Heart right ventricle (tissue), 16 donors: ENCODE measurements at regions not wholly inside any gene's neighbourhood (a gene's known extent, or its start where the extent isn't known, plus 50 kb on each side); places are given as distances from the start of the nearest gene placed in this dataset.

Experiments
- ATAC-seq, 8 donors: fragments of 200-7000 bp; cut with Tn5 transposase; one replicate each; pipeline ENCODE4 v1.9.1; 2020; ENCODE audit warnings: mild to moderate bottlenecking in 8 of 8, moderate library complexity in 8 of 8, moderate number of reproducible peaks in 1 of 8
- DNase-seq, 2 donors: peaks; one replicate each; pipeline ENCODE4 v3.0.0-alpha.2; 2020
- H3K27ac ChIP-seq, 10 donors: fragments of 200-600 bp; sonication (generic) in 2 of 10; one replicate each; pipeline versions ENCODE4 v1.5.0 to v1.8.0; 2020 to 2022; ENCODE audit warnings: mild to moderate bottlenecking in 3 of 10
- H3K27me3 ChIP-seq, 7 donors: fragments of 200-600 bp; one replicate each; pipeline ENCODE4 v1.8.0; 2021 to 2022; ENCODE audit warnings: mild to moderate bottlenecking in 2 of 7
- H3K36me3 ChIP-seq, 9 donors: fragments of 200-600 bp; sonication (generic) in 1 of 9; one replicate each; pipeline versions ENCODE4 v1.5.0 to v1.8.0; 2020 to 2022; ENCODE audit warnings: mild to moderate bottlenecking in 2 of 9
- H3K4me1 ChIP-seq, 9 donors: fragments of 200-600 bp; sonication (generic) in 1 of 9; one replicate each; pipeline versions ENCODE4 v1.5.0 to v1.8.0; 2020 to 2022; ENCODE audit warnings: mild to moderate bottlenecking in 4 of 9
- H3K4me3 ChIP-seq, 10 donors: fragments of 200-600 bp; sonication (generic) in 2 of 10; one replicate each; pipeline versions ENCODE4 v1.5.0 to v1.8.0; 2020 to 2022; ENCODE audit warnings: mild to moderate bottlenecking in 7 of 10, moderate library complexity in 2 of 10
- H3K9me3 ChIP-seq, 11 donors: fragments of 200-600 bp in 10 of 11; sonication (generic) in 2 of 11; one replicate each; pipeline versions ENCODE4 v1.5.0 to v1.8.0; 2013 to 2022; ENCODE audit warnings: mild to moderate bottlenecking in 2 of 11, control low read depth in 1 of 11, moderate library complexity in 1 of 11
- CTCF ChIP-seq, 9 donors: fragments of 200-600 bp; sonication (generic) in 2 of 9; IDR thresholded peaks; one replicate each; pipeline versions ENCODE4 v1.5.0 to v1.8.0; 2021 to 2022; ENCODE audit warnings: antibody characterized with exemption in 9 of 9, mild to moderate bottlenecking in 5 of 9, moderate library complexity in 1 of 9
- WGBS, 2 donors: extraction: QIAGEN DNeasy Blood & Tissue Kit; methylation state at CpG; one replicate each; pipeline ENCODE4 v1.1.7; 2013; ENCODE audit warnings: inconsistent platforms in 1 of 2; 5-methylcytosine and 5-hydroxymethylcytosine counted together
- intact Hi-C, 10 donors: fragments of 100-400 bp; cut with DNase I; formaldehyde crosslinking; loops; one replicate each; pipeline versions ENCODE4 v1.11.1 to v1.14.2; 2022
- donor health status: Arrhythmogenic right ventricular cardiomyopathy.
- donor health status: ischemic (EF 13 %, LVEDD 7.1; RV severe dilation, severe dysfunction).
- donor health status: healthy with polysubstance abuse.
- donor health status: DM: no; HTN: yes; CAD: no.
- donor health status: DM: no; HTN: no; CAD: no.
- donor health status: ischemic (EF 25% LVEDD 6.9; RV normal size, moderate dysfunction).
- donor health status: ischemic (EF 25% LVEDD 5.7; RV mildly dilated, moderate dysfunction).
- donor health status: healthy.
- donor health status: DM: yes; HTN: yes; CAD: no.
- donor health status: Ischemic cardiomyopathy.
- donor health status: ischemic (EF 35%, LVEDD 5.7; RV mildly dilated, moderate dysfunction).
- donor health status: nonischemic (EF 11% LVEDD 7.7; RV severe dilation, severe dysfunction).
- donor health status: DM: yes; HTN: yes; CAD: no.
- donor health status: PGD.
- donor health status: ischemic (EF 29% LVEDD 5.4; RV normal size, mild dysfunction).
- donor health status: nonischemic (EF 23%, LVEDD 6.1; RV moderate dilation, normal function).

- Histone ChIP-seq H3K27me3 (peaks cover 0 to 6% (median 0%) of the 10 kb centered on the region in 7 donors), H3K27ac (peak overlapping the region in 4 of 10 donors; percentile 8 to 51 (median 22)), H3K36me3 (no peaks in the 10 kb centered on the region), H3K4me1 (peaks cover 0 to 17% (median 10%) of the 10 kb centered on the region in 9 donors), H3K9me3 (peaks cover 0 to 23% (median 14%) of the 10 kb centered on the region in 11 donors), H3K4me3 (no peak overlapping the region)
- TF ChIP-seq CTCF (IDR thresholded peaks at IDR 0.05): no peak
- DNase-seq (peak in 1 of 2 donors; percentile 17), ATAC-seq (peak in 6 of 8 donors; percentile 40 to 64 (median 53))
- intact Hi-C loops: no loop called here
- WGBS, 2 donors: 66 to 76% methylated on average over 14 of the region's 14 CpGs
These were observed 128.7 kb upstream of the HABP2 start for GRCh38 chr10:113423981-113424721.

GRCh38 chr10:113425008-113425407 is 127.8 kb upstream of the HABP2 start:
- no peak for ATAC-seq
- TF ChIP-seq CTCF (IDR thresholded peaks at IDR 0.05): no peak
- H3K27me3 ChIP-seq: peaks cover 0 to 6% (median 0%) of the 10 kb centered on the region in 7 donors
- DNase-seq: no peak
- intact Hi-C loops: no loop called here
- 70 to 74% methylated on average over 3 of the region's 3 CpGs for WGBS, 2 donors
- peaks cover 0 to 14% (median 6%) of the 10 kb centered on the region in 11 donors for H3K9me3 ChIP-seq
- H3K27ac ChIP-seq: peak overlapping the region in 2 of 10 donors; percentile 8 to 16
- peaks cover 0 to 17% (median 10%) of the 10 kb centered on the region in 9 donors for H3K4me1 ChIP-seq
- no peaks in the 10 kb centered on the region for H3K36me3 ChIP-seq
- H3K4me3 ChIP-seq: no peak overlapping the region

GRCh38 chr10:113425541-113425951 is 127.3 kb upstream of the HABP2 start:
- H3K27me3 ChIP-seq: peaks cover 0 to 6% (median 0%) of the 10 kb centered on the region in 7 donors
- peaks cover 0 to 17% (median 10%) of the 10 kb centered on the region in 9 donors for H3K4me1 ChIP-seq
- intact Hi-C loops: no loop called here
- no peak for DNase-seq
- no peak overlapping the region for H3K4me3 ChIP-seq
- no peaks in the 10 kb centered on the region for H3K36me3 ChIP-seq
- WGBS, 2 donors: 29 to 31% methylated on average over 7 of the region's 7 CpGs
- TF ChIP-seq CTCF (IDR thresholded peaks at IDR 0.05): no peak
- no peak overlapping the region for H3K27ac ChIP-seq
- H3K9me3 ChIP-seq: peaks cover 0 to 12% (median under 1%) of the 10 kb centered on the region in 11 donors
- peak in 7 of 8 donors; percentile 23 to 73 (median 44) for ATAC-seq

GRCh38 chr10:113426181-113426877 is 126.5 kb upstream of the HABP2 start:
- Histone ChIP-seq H3K27me3 (peaks cover 0 to 6% (median 0%) of the 10 kb centered on the region in 7 donors), H3K36me3 (no peaks in the 10 kb centered on the region), H3K4me1 (peaks cover 0 to 17% (median 10%) of the 10 kb centered on the region in 9 donors), H3K27ac (no peak overlapping the region), H3K9me3 (peaks cover 0 to 9% (median 0%) of the 10 kb centered on the region in 11 donors), H3K4me3 (no peak overlapping the region)
- WGBS, 2 donors: 83 to 90% methylated on average over 8 of the region's 8 CpGs
- DNase-seq (no peak), ATAC-seq (no peak)
- no peak for TF ChIP-seq CTCF (IDR thresholded peaks at IDR 0.05)
- intact Hi-C loops: no loop called here
